Gastrocnemius medialis (tissue), 4 donors: ENCODE measurements at regions not wholly inside any gene's neighbourhood (a gene's known extent, or its start where the extent isn't known, plus 50 kb on each side); places are given as distances from the start of the nearest gene placed in this dataset.

Experiments
- CTCF ChIP-seq, 5 experiments: fragments of 450-650 bp in 3 of 5; fragments of 200-600 bp in 2 of 5; sonication (generic) in 2 of 5; IDR thresholded peaks in 4 of 5; conservative IDR thresholded peaks in 1 of 5; 1 replicate in 4 of 5; 2 replicates in 1 of 5; pipeline ENCODE4 v1.5.1; 2016 to 2019; ENCODE audit warnings: antibody characterized with exemption in 5 of 5, mild to moderate bottlenecking in 3 of 5, moderate library complexity in 3 of 5
- POLR2A ChIP-seq, 2 donors: fragments of 450-650 bp; IDR thresholded peaks; one replicate each; pipeline ENCODE4 v1.6.1; 2017; ENCODE audit warnings: antibody characterized with exemption in 2 of 2, mild to moderate bottlenecking in 2 of 2, moderate library complexity in 2 of 2

GRCh38 chrX:45750639-45751038 lies 550.0 kb upstream of the DIPK2B start:
- TF ChIP-seq CTCF (IDR thresholded peaks at IDR 0.05 in 4 of 5, conservative IDR thresholded peaks at IDR 0.05 in 1 of 5) (no peak), POLR2A (IDR thresholded peaks at IDR 0.05) (no peak)
